Epithelial cell of esophagus (primary cell): ENCODE measurements at regions not wholly inside any gene's neighbourhood (a gene's known extent, or its start where the extent isn't known, plus 50 kb on each side); places are given as distances from the start of the nearest gene placed in this dataset.

Experiments
- DNase-seq: peaks from one replicate; pipeline ENCODE4 v3.0.0; 2010; ENCODE audit warnings: low read depth
- H3K4me3 ChIP-seq: 2 replicates; pipeline ENCODE4 v1.5.1; 2011; ENCODE audit warnings: mild to moderate bottlenecking, low read length, control low read depth
- CTCF ChIP-seq: IDR thresholded peaks from 2 replicates; pipeline ENCODE4 v1.5.1; 2011; ENCODE audit warnings: low read depth, mild to moderate bottlenecking, low read length, control low read depth, inconsistent platforms; ENCODE audit not compliant: insufficient read depth; ENCODE audit errors: missing control alignments

GRCh38 chr16:63981639-63982038, 1140.2 kb downstream of the CDH11 start:
- no peak for TF ChIP-seq CTCF
- no peak overlapping the region for H3K4me3 ChIP-seq
- DNase-seq, result no peak

- TF ChIP-seq CTCF, result no peak
- no peak for DNase-seq
- no peak overlapping the region for H3K4me3 ChIP-seq
These were observed 1141.1 kb downstream of the CDH11 start for GRCh38 chr16:63980763-63981162.

GRCh38 chr16:63978240-63978639, 1143.6 kb downstream of the CDH11 start:
- TF ChIP-seq CTCF, result no peak
- DNase-seq, result no peak
- H3K4me3 ChIP-seq, result no peak overlapping the region

GRCh38 chr16:63976345-63976744, 1145.5 kb downstream of the CDH11 start:
- no peak overlapping the region for H3K4me3 ChIP-seq
- no peak for DNase-seq
- TF ChIP-seq CTCF, result no peak

GRCh38 chr16:63975669-63976068, 1146.2 kb downstream of the CDH11 start:
- DNase-seq, result no peak
- no peak for TF ChIP-seq CTCF
- no peak overlapping the region for H3K4me3 ChIP-seq

- DNase-seq, result no peak
- no peak for TF ChIP-seq CTCF
- no peak overlapping the region for H3K4me3 ChIP-seq
These were observed 1153.9 kb downstream of the CDH11 start for GRCh38 chr16:63967966-63968365.

- TF ChIP-seq CTCF, result no peak
- DNase-seq, result no peak
- no peak overlapping the region for H3K4me3 ChIP-seq
These were observed 1161.5 kb downstream of the CDH11 start for GRCh38 chr16:63960321-63960720.
